ENCODE measurements at regions not wholly inside any gene's neighbourhood (a gene's known extent, or its start where the extent isn't known, plus 50 kb on each side); places are given as distances from the start of the nearest gene placed in this dataset.
"Not testable (repeated sequence)": the region's sequence is repeated elsewhere in the genome, so short reads cannot be mapped to it uniquely, and the experiment has no call there.

DNA sequence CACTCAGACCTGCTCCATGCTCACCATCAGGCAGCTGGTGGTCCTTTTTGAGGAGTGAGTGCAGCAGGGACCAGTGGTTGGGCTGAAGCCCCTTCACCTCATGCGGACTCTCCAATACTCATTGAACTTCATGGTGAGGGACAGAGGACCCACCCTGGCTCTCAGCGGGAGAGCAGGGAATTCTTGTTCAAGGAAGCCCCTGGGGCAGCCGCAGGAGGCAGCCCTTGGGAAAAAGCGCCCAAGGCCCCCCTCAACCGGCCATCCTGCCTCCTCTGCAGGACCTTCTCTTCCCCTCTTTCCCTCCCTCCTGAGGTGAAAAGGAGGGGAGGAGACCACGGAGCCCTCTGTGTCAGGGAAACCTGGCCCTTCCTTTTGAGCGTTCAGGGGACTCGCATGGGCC, 4510.9 kb upstream of the OR11H1 start:
- not testable (repeated sequence) for H3K4me1 ChIP-seq (ENCODE audit: control insufficient read depth, insufficient read depth, low read length); H3K4me3 ChIP-seq (ENCODE audit: low read length in 2 of 2); H3K9me3 ChIP-seq (ENCODE audit: control insufficient read depth in 2 of 2, low read length in 2 of 2); H3K9ac ChIP-seq (ENCODE audit: low read length in 2 of 2); H3K36me3 ChIP-seq (ENCODE audit: control insufficient read depth in 2 of 2, insufficient read depth in 2 of 2, low read length in 2 of 2); H3K27ac ChIP-seq (ENCODE audit: low read length); H3K27me3 ChIP-seq (ENCODE audit: control insufficient read depth in 1 of 2, insufficient read depth in 2 of 2, low read length in 2 of 2)

DNA sequence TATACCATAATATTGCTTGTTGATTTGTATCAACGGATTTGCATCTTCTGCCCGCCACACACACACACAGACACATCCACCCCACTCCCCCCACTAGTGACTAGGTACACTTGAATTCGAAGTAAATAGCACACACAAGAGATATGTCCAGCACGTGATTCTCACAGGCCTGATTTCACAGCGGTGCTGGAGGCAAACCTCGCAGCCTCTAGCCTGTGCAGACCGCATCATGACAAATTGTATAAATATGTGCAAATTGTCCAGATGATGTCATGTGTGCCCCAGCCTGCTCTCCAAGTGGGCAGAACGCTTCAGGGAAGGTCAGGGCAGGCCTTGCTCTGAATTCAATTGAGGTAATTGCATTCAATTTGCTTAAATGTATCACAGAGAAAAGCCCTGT, 4507.5 kb upstream of the OR11H1 start:
- H3K4me1 ChIP-seq (ENCODE audit: control insufficient read depth, insufficient read depth, low read length); H3K27me3 ChIP-seq (ENCODE audit: control insufficient read depth in 1 of 2, insufficient read depth in 2 of 2, low read length in 2 of 2): not testable (repeated sequence)

DNA sequence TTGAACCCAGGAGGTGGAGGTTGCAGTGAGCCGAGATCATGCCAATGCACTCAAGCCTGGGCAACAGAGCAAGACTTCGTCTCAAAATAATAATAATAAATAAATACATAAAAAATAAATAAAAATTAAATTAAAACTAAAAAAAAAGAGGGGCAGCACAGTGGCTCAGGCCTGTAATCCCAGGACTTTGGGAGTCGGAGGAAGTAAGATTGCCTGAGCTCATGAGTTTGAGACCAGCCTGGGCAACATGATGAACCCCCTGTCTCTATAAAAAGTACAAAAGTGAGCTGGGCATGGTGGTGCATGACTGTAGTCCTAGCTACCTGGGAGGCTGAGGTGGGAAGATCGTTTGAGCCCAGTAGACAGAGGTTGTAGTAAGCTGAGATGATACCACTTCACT, 4501.5 kb upstream of the OR11H1 start:
- not testable (repeated sequence) for H3K27ac ChIP-seq (ENCODE audit: low read length); H3K9me3 ChIP-seq (ENCODE audit: control insufficient read depth in 2 of 2, low read length in 2 of 2); H3K4me1 ChIP-seq (ENCODE audit: control insufficient read depth, insufficient read depth, low read length); H3K27me3 ChIP-seq (ENCODE audit: control insufficient read depth in 1 of 2, insufficient read depth in 2 of 2, low read length in 2 of 2); H3K9ac ChIP-seq (ENCODE audit: low read length in 2 of 2); H3K4me3 ChIP-seq (ENCODE audit: low read length in 2 of 2); H3K36me3 ChIP-seq (ENCODE audit: control insufficient read depth in 2 of 2, insufficient read depth in 2 of 2, low read length in 2 of 2)

More for the DNA sequence above, 4507.5 kb upstream of the OR11H1 start:
- not testable (repeated sequence) for H3K27ac ChIP-seq (ENCODE audit: low read length); H3K9ac ChIP-seq (ENCODE audit: low read length in 2 of 2); H3K4me3 ChIP-seq (ENCODE audit: low read length in 2 of 2); H3K9me3 ChIP-seq (ENCODE audit: control insufficient read depth in 2 of 2, low read length in 2 of 2); H3K36me3 ChIP-seq (ENCODE audit: control insufficient read depth in 2 of 2, insufficient read depth in 2 of 2, low read length in 2 of 2)

DNA sequence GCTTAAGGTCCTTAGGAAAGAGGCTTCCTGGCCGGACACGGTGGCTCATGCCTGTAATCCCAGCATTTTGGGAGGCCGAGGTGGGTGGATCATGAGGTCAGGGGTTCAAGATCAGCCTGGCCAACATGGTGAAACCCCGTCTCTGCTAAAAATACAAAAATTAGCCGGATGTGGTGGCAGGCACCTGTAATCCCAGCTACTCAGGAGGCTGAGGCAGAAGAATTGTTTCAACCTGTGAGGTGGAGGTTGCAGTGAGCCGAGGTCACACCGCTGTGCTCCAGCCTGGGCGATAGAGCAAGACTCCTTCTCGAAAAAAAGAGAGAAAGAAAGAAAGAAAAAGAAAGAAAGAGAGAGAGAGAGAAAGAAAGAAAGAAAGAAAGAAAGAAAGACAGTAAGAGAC, 4500.9 kb upstream of the OR11H1 start:
- H3K4me3 ChIP-seq (ENCODE audit: low read length in 2 of 2); H3K9me3 ChIP-seq (ENCODE audit: control insufficient read depth in 2 of 2, low read length in 2 of 2): not testable (repeated sequence)

DNA sequence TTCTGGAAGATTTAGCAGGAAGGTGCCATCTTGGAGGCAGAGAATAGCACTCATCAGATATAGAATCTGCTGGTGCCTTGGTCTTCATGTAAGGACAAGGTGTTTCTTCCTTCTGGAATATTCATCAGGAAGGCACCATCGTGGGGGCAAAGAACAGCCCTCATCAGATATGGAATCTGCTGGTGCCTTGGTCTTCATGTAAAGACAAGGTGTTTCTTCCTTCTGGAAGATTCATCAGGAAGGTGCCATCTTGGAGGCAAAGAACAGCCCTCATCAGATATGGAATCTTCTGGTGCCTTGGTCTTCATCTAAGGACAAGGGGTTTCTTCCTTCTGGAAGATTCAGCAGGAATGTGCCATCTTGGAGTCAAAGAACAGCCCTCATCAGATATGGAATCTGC, 4500.5 kb upstream of the OR11H1 start:
- H3K36me3 ChIP-seq (ENCODE audit: control insufficient read depth in 2 of 2, insufficient read depth in 2 of 2, low read length in 2 of 2); H3K27me3 ChIP-seq (ENCODE audit: control insufficient read depth in 1 of 2, insufficient read depth in 2 of 2, low read length in 2 of 2); H3K9ac ChIP-seq (ENCODE audit: low read length in 2 of 2); H3K4me3 ChIP-seq (ENCODE audit: low read length in 2 of 2); H3K27ac ChIP-seq (ENCODE audit: low read length); H3K4me1 ChIP-seq (ENCODE audit: control insufficient read depth, insufficient read depth, low read length): not testable (repeated sequence)
- H3K9me3 ChIP-seq (ENCODE audit: control insufficient read depth in 2 of 2, low read length in 2 of 2) = peaks cover 4 to 10% of the 10 kb centered on the region in 2 donors

More for the DNA sequence above, 4500.9 kb upstream of the OR11H1 start:
- H3K27me3 ChIP-seq (ENCODE audit: control insufficient read depth in 1 of 2, insufficient read depth in 2 of 2, low read length in 2 of 2); H3K27ac ChIP-seq (ENCODE audit: low read length); H3K4me1 ChIP-seq (ENCODE audit: control insufficient read depth, insufficient read depth, low read length); H3K36me3 ChIP-seq (ENCODE audit: control insufficient read depth in 2 of 2, insufficient read depth in 2 of 2, low read length in 2 of 2); H3K9ac ChIP-seq (ENCODE audit: low read length in 2 of 2): not testable (repeated sequence)

DNA sequence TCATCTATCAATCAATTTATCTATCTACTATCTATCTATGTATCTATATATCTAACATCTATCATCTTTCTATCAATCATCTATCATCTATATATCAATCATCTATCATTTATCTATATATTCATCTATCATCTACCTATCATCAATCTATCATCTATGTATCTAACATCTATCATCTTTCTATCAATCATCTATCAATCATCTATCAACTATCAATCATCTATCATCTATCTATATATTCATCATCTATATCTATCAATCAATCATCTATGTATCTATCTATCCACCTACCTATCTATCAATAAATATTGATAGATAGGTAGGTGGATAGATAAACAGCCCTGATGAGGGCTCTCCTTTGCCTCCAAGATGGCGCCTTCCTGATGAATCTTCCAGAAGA, 4499.8 kb upstream of the OR11H1 start:
- not testable (repeated sequence) for H3K9ac ChIP-seq (ENCODE audit: low read length in 2 of 2); H3K27me3 ChIP-seq (ENCODE audit: control insufficient read depth in 1 of 2, insufficient read depth in 2 of 2, low read length in 2 of 2); H3K4me1 ChIP-seq (ENCODE audit: control insufficient read depth, insufficient read depth, low read length); H3K27ac ChIP-seq (ENCODE audit: low read length); H3K4me3 ChIP-seq (ENCODE audit: low read length in 2 of 2); H3K36me3 ChIP-seq (ENCODE audit: control insufficient read depth in 2 of 2, insufficient read depth in 2 of 2, low read length in 2 of 2)
- peaks cover 4 to 10% of the 10 kb centered on the region in 2 donors for H3K9me3 ChIP-seq (ENCODE audit: control insufficient read depth in 2 of 2, low read length in 2 of 2)

DNA sequence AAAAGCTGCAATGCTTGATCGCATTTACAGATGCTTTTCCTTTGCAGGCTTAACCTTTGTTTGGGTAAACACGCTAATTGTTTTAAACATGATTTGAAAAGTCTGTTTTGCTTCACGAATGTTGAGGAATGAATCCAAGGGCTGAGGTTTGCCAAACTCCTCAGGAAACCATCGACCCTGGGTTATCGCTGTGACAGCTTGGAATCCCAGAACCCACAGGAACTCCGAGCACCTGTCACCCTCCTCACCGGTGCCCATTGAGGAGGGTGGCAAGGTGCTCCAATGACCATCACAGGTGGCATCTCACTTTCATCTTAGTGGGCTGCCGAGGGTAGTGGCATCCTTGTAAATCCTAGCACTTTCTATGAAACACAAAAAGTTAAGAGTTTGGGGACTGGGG, 4498.5 kb upstream of the OR11H1 start:
- H3K4me1 ChIP-seq (ENCODE audit: control insufficient read depth, insufficient read depth, low read length); H3K9ac ChIP-seq (ENCODE audit: low read length in 2 of 2); H3K4me3 ChIP-seq (ENCODE audit: low read length in 2 of 2); H3K27me3 ChIP-seq (ENCODE audit: control insufficient read depth in 1 of 2, insufficient read depth in 2 of 2, low read length in 2 of 2); H3K36me3 ChIP-seq (ENCODE audit: control insufficient read depth in 2 of 2, insufficient read depth in 2 of 2, low read length in 2 of 2); H3K27ac ChIP-seq (ENCODE audit: low read length): not testable (repeated sequence)
- peaks cover 4 to 15% of the 10 kb centered on the region in 2 donors for H3K9me3 ChIP-seq (ENCODE audit: control insufficient read depth in 2 of 2, low read length in 2 of 2)

DNA sequence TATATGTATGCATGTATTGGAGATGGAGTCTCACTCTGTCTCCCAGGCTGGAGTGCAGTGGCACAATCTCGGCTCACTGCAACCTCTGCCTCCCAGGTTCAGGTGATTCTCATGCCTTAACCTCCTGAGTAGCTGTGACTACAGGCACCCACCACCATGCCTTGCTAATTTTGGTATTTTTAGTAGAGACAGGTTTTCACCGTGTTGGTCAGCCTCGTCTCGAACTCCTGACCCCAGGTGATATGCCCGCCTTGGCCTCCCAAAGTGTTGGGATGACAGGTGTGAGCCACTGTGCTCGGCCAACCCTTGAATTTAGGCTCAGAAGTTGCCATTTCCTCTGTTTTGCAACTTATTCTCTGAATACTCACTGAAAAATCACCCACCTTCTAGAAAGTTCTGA, 4498.0 kb upstream of the OR11H1 start:
- not testable (repeated sequence) for H3K27me3 ChIP-seq (ENCODE audit: control insufficient read depth in 1 of 2, insufficient read depth in 2 of 2, low read length in 2 of 2); H3K4me3 ChIP-seq (ENCODE audit: low read length in 2 of 2)
- H3K9me3 ChIP-seq (ENCODE audit: control insufficient read depth in 2 of 2, low read length in 2 of 2) = peaks cover 4 to 18% of the 10 kb centered on the region in 2 donors

DNA sequence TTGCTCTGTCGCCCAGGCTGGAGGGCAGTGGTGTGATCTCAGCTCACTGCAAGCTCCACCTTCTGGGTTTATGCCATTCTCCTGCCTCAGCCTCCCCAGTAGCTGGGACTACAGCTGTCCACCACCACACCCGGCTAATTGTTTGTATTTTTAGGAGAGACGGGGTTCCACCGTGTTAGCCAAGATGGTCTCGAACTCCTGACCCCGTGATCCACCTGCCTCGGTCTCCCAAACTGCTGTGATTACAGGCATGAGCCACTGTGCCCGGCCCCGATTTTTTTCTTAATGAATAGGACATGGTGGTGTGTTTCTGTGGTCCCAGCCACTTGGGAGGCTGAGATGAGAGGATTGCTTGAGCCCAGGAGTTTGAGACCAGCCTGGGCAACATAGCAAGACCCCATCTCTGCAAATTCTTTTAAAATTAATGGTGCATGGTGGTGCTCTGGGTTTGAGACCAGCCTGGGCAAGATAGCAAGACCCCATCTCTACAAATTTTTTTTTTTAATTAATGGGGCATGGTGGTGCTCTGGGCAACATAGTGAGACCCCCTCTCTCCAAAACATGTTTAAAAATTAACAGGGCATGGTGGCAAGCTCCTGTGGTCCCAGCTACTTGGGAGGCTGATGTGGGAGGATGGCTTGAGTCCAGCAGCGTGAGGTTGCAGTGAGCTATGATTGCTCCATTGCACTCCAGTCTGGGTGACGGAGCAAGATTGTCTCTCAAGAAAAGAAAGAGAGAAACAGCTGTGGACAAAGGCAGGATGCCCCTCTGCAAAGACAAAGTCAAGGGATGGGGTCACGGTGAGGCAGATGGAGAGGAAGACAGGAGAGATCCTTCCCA, 4497.2 kb upstream of the OR11H1 start:
- not testable (repeated sequence) for H3K9ac ChIP-seq (ENCODE audit: low read length in 2 of 2); H3K4me3 ChIP-seq (ENCODE audit: low read length in 2 of 2); H3K27ac ChIP-seq (ENCODE audit: low read length); H3K27me3 ChIP-seq (ENCODE audit: control insufficient read depth in 1 of 2, insufficient read depth in 2 of 2, low read length in 2 of 2); H3K4me1 ChIP-seq (ENCODE audit: control insufficient read depth, insufficient read depth, low read length); H3K36me3 ChIP-seq (ENCODE audit: control insufficient read depth in 2 of 2, insufficient read depth in 2 of 2, low read length in 2 of 2)
- H3K9me3 ChIP-seq (ENCODE audit: control insufficient read depth in 2 of 2, low read length in 2 of 2) = peaks cover 4 to 21% of the 10 kb centered on the region in 2 donors

More for the DNA sequence above, 4498.0 kb upstream of the OR11H1 start:
- not testable (repeated sequence) for H3K36me3 ChIP-seq (ENCODE audit: control insufficient read depth in 2 of 2, insufficient read depth in 2 of 2, low read length in 2 of 2); H3K9ac ChIP-seq (ENCODE audit: low read length in 2 of 2); H3K27ac ChIP-seq (ENCODE audit: low read length); H3K4me1 ChIP-seq (ENCODE audit: control insufficient read depth, insufficient read depth, low read length)

DNA sequence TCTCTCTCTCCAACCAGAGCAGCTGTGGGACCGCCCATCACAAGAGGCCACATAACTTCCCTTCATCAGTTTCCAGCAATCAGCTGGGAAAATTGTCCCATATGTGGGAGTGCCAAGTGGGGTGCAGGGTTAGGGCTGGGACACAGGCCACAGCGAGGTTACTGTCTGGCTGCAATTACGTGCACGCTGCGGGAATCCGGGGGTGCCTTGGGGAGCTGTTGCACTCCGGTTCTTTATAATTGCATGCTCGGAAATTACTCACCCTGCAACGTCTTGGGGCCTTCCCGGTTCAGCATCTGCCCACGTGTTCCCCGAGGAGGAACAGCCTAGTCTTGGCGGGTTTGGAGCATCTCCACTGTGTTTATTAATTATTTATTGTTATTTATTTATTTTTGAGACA, 4495.9 kb upstream of the OR11H1 start:
- not testable (repeated sequence) for H3K27ac ChIP-seq (ENCODE audit: low read length); H3K4me1 ChIP-seq (ENCODE audit: control insufficient read depth, insufficient read depth, low read length); H3K27me3 ChIP-seq (ENCODE audit: control insufficient read depth in 1 of 2, insufficient read depth in 2 of 2, low read length in 2 of 2); H3K9ac ChIP-seq (ENCODE audit: low read length in 2 of 2); H3K4me3 ChIP-seq (ENCODE audit: low read length in 2 of 2); H3K36me3 ChIP-seq (ENCODE audit: control insufficient read depth in 2 of 2, insufficient read depth in 2 of 2, low read length in 2 of 2)
- peaks cover 4 to 21% of the 10 kb centered on the region in 2 donors for H3K9me3 ChIP-seq (ENCODE audit: control insufficient read depth in 2 of 2, low read length in 2 of 2)

DNA sequence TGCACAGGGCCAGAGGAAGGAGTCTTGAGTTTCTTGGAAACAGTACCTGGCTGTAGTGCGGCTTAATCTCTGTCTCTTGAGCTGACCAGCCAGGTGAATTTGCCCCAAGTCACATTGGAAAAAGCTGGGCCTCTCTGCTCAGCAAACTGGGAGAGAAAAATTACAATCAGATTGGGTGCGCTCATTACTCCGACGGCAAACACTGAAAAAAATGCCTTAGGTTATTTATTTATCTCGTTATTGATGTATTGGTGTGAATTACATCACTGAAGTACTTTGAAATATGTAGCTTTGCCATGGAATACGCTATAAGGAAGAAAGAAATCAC, 4493.4 kb upstream of the OR11H1 start:
- not testable (repeated sequence) for H3K9ac ChIP-seq (ENCODE audit: low read length in 2 of 2); H3K36me3 ChIP-seq (ENCODE audit: control insufficient read depth in 2 of 2, insufficient read depth in 2 of 2, low read length in 2 of 2); H3K27me3 ChIP-seq (ENCODE audit: control insufficient read depth in 1 of 2, insufficient read depth in 2 of 2, low read length in 2 of 2); H3K4me1 ChIP-seq (ENCODE audit: control insufficient read depth, insufficient read depth, low read length); H3K27ac ChIP-seq (ENCODE audit: low read length); H3K4me3 ChIP-seq (ENCODE audit: low read length in 2 of 2)
- H3K9me3 ChIP-seq (ENCODE audit: control insufficient read depth in 2 of 2, low read length in 2 of 2) = peaks cover 0 to 39% of the 10 kb centered on the region in 2 donors

Measured in stomach smooth muscle (tissue), 2 donors.